NCI-H510A (cell line): ENCODE measurements at regions not wholly inside any gene's neighbourhood (a gene's known extent, or its start where the extent isn't known, plus 50 kb on each side); places are given as distances from the start of the nearest gene placed in this dataset.
"Not testable (repeated sequence)": the region's sequence is repeated elsewhere in the genome, so short reads cannot be mapped to it uniquely, and the experiment has no call there.

Experiments
- DNase-seq: peaks from one replicate; lab custom pipeline; 2025; lab: John Stamatoyannopoulos, UW

- no peak for DNase-seq
Observed at GRCh38 chr6:51257938-51258337, 439.3 kb downstream of the TFAP2B start.

GRCh38 chr6:51260003-51260402, 441.3 kb downstream of the TFAP2B start:
- DNase-seq = no peak

DNA sequence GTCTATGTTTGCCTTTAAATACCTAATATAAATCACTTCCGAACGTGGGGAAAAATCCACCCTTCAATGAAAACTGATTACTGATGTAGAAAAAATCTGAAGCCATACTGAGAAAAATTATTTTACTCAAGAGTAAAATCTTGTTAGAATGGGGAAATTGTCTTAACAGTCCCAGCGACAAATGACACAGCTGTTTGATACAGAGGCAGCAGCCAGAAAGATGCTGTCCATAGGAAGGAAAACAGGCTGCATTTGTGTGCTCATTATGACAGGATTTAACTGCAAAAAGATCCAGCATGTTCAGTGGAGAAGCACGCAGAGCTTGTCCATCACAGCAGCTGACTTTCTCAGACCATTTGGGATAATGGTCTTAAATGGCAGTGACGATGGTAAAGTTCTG, 443.0 kb downstream of the TFAP2B start:
- no peak for DNase-seq

DNA sequence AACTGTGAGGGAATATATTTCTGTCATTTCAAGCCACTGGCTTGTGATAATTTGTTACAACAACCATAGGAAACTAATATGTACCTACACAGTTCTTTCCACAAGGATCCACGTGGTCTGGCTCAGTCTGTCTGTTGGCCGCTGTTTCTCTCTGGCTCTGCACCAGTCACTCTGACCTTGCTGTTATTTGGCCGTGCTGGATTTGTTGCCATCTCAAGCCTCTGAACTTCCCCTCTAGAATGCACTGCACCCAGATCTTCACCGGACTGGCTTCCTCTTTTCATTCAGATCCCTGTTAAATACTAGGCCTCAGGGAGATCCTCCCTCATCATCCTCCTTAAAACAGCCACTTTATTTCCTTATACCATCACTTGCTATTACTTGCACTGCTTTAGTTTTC, 446.8 kb downstream of the TFAP2B start:
- no peak for DNase-seq

- DNase-seq = no peak
Observed at GRCh38 chr6:51266604-51267003, 447.9 kb downstream of the TFAP2B start.

DNA sequence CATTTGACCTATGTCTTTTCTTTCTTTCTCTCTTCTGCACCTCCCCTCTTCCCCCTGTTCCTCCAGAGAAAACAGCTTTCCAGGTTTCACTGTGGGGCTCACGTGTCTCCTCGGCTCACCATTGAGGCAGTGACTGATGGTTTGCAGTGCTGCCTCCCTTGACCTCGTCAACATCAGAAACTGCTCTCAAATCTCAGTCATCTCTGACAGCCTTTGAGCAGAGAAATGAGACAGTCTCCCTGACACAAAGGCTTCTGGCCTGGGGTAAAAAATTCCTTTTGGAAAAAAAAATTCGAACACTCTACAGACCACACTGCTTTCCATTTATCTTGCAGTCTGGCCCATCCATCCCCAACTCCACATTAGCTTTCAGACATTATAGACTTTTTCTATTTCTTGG, 450.0 kb downstream of the TFAP2B start:
- no peak for DNase-seq

DNA sequence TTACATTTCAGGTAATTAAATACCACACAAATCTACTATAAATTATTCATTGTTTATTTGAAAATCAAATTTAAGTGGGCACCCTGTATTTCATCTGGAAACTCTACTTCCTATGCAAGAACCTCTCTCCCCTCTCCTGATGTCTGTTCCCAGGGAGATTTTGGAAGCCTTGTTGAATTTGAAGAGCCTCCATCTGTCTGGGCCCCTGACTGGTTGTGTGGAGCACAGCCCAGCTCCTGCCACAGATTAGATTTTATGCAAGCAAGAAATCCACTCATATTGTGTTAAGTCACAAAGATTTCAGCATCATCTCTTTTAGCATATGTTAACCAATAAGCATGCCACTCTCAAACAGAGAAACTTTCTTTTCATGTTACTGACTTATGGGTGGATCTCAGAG, 451.2 kb downstream of the TFAP2B start:
- DNase-seq = no peak

DNA sequence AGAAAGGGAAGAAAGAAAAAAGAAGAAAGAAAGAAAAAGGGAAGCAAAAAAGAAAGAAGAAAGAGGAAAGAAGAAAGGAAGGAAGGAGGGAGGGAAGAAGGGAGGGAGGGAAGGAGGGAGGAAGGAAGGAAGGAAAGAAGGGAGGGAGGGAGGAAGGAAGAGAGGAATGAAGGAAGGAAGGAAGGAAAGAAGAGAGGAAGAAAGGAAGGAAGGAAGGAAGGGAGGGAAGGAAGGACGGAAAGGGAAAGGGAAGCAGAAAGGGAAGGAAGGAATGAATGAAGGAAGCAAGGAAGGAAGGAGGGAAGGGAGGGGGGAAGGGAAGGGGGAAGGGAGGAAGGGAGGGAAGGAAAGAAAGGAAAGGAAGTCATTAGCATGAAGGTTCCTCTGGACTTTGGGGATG, 452.9 kb downstream of the TFAP2B start:
- no peak for DNase-seq

GRCh38 chr6:51273228-51273961, 454.7 kb downstream of the TFAP2B start:
- DNase-seq = no peak

GRCh38 chr6:51277474-51277873, 458.8 kb downstream of the TFAP2B start:
- no peak for DNase-seq

DNA sequence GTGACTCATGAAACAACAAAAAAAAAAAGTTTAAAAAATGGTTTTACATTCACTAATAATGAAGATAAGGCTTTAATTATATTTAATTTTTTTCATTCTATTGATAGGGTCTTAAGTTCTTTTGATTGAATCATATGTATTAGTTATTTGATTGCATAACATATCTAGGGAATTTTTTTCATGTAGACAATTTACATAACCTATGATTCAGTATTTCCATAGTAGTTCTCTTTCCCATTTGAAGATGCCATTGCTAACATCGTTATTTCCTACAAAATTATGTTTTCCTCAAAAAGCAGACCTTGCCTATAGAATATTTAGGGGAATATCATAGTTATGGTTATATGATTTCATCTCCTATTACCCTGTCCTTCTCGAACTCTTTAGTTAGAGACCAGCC, 463.4 kb downstream of the TFAP2B start:
- DNase-seq = no peak

DNA sequence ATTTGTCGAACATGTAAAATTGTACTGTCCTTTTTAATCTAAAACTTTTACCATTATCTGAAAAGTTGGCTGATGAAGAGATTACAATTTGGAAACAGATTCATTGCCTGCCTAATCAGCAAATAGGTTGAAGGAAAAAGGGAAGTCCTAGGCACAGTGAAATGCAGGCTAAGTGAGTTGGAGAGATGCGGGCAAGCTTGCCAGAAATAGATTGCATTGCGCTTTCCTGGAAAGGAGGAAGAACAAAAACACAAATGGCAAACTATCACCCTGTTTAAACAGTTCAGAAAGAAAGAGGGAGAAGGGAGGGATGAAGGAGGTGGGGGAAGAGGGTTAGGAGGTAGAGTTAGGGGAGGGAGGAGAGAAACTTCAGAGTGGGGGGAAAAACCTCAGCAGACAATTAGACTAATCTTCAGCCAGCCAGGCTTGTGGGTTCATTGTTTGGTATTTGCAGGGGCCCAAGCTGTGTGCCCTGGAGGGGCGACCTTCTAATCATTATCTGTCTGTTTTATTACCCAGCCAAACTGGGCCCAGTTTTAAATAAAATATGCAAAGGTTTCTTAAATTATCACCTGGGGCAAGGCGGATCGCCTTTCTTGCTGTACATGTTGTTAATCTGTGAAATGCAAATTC, 465.2 kb downstream of the TFAP2B start:
- DNase-seq = no peak

DNA sequence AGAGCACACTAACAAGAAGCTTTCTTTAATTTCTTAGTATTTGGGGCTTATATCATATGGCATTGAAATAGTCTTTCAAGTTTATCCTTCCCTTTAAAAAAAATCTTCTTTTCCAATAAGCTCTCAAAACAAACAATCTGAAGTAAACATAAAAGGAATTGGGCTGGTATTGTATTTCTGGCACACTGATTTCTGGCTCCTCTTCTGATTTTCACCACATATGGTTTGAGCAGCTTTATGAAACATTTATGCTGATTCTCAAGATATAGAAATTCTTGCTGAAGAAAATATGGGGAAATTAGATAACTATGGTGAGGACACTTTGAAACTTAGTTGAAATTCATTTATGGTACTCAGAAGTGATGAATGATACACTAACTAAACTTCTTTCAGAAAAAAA, 467.2 kb downstream of the TFAP2B start:
- no peak for DNase-seq

DNA sequence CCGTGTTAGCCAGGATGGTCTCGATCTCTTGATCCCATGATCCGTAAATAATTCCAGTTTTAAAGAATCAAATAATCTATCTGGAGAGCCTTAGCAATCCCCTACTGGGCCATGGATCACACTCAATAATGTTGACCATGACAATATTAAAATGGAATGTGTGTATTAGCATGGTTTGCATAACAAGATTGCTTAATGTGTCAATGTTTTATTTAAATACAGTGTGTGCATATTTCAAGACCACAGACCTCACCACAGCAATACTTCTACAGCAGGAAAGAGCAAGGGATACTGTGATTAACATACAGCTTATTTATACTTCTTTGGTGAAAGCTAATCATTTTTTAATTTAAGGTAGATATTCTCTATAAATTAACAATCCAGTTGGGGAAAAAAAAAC, 470.4 kb downstream of the TFAP2B start:
- DNase-seq = no peak

- DNase-seq = no peak
Observed at GRCh38 chr6:51292659-51293058, 474.0 kb downstream of the TFAP2B start.

DNA sequence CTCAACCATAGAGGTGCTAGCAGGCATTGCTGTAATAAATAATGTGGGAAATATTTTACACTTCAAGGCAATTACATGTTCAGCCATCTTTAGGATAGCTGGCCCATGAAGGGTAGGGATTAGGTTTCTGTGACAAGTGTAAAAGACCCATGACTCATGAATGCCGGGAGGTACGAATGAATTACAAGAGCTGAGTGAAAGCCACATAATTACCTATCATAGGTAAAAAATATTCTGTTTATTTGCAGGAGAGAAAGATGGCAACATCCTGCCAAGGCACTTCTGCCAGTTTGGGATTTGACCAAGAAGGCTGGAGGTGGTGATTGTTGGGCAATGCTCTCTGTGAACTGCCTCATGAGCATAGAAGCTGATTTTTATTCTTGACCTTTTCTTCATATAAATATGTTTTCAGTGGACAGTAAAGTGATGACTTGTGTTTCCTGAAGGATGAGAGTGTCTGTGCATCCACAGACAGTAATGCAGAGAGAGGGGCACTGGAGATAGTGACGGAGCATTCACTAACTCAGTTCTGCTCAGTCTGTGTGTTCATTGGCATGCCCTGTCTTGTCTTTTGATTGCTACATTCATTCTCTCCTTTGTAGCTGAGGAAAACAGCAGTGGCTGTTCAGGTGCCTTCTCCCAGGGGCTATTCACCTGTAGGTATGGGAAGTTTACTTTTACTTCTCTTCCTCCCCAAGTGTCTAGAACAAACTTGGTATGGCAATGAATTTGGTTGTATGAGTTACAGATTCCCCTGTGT, 481.1 kb downstream of the TFAP2B start:
- no peak for DNase-seq

GRCh38 chr6:51300510-51300909, 481.8 kb downstream of the TFAP2B start:
- DNase-seq = no peak

DNA sequence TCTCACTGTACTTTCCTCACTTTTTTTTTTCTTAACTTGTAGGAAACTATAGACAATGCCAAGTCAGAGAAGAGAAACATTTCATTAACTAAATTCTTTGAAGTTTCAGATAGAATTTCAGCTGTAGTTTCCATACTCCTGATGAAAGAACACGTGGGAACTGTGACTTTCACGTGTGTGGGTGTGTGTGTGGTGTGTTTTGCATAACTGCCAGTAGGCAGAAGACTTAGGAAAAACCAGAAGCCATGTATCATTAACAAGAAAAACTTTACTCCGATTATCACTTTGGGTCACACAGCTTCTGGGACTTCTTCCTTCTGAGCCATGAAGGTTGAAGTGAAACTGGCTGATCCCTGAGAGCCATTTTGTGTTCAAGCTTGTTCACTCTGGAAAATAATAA, 483.3 kb downstream of the TFAP2B start:
- no peak for DNase-seq

DNA sequence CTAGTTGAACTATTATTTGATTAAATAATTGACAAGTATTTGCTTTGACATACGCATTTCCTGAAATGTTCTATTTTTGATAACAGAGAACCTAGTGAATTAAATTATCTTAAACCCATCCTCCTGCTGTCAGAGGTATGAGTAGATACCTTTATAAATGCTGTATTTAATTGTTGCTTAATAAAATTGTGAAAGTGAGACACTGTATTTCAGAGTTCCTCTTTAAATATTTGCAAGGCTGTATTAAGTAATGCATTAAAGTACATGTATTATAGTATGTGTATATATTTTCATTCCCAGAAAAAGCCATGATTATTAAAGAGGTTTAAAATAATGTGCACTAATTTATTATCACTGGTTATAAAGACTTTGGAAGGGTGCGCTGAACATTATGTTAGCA, 483.8 kb downstream of the TFAP2B start:
- no peak for DNase-seq

GRCh38 chr6:51303338-51303737, 484.7 kb downstream of the TFAP2B start:
- no peak for DNase-seq

DNA sequence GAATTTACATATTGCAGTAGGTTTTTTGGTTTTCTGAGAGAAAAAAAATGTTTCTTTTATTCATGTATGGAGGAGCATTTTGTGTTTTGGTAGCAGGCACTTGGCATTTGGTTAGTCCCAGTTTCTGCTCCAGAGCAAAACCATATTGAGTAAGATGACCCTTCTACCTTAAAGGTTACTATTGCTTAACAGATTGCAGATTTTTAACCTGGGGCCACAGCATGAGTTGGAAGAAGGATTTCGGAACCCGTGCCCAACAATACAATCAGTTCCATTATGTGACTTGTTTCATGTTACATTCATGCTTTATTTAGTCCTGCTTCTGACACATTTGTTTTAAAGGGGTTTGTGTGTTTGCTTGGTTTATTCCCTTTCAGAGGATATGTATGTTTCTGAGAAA, 496.3 kb downstream of the TFAP2B start:
- DNase-seq = no peak

DNA sequence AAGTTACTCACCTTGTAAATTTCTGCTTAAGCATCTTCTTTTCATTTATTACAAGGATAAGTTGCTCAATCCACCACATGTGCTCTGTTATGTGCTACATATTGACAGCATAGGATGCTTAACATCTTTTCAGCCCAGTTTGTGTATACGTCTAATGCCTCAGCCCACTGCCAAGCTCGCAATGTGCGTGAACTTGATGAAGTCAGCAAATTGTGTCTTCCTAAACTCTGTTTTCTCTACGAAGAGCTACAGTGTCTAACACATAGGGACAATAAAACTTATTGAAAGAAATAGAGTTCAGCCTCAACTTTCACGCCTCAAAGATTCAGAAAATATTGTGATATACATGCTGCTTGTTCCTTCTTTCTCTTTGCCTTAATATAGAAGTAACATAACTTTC, 500.0 kb downstream of the TFAP2B start:
- no peak for DNase-seq

DNA sequence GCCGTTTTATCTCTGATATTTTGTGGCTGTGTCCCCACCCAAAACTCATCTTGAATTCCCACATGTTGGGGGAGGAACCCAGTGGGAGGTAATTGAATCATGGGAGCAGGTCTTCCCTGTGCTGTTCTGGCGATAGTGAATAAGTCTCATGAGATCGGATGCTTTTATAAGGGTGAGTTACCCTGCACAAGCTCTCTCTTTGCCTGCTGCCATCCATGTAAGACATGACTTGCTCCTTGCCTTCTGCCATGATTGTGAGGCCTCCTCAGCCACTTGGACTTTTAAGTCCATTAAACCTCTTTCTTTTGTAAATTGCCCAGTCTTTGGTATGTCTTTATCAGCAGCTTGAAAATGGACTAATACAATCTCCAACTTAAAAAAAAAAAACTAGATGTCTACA, 502.8 kb downstream of the TFAP2B start:
- DNase-seq = not testable (repeated sequence)
